GM23338 (cell line): ENCODE measurements at regions not wholly inside any gene's neighbourhood (a gene's known extent, or its start where the extent isn't known, plus 50 kb on each side); places are given as distances from the start of the nearest gene placed in this dataset.

ENCODE experiments used
- ATAC-seq: fragments of 200-7000 bp; cut with Tn5 transposase; 3 replicates; pipeline ENCODE4 v1.9.1; 2020
- DNase-seq: peaks from one replicate; pipeline ENCODE4 v3.0.0-alpha.2; 2015; ENCODE audit warnings: low spot score
- H2AFZ ChIP-seq: fragments of 200-600 bp; sonication (generic); 2 replicates; pipeline ENCODE4 v1.8.0; 2016; ENCODE audit warnings: antibody characterized with exemption, mild to moderate bottlenecking, moderate library complexity
- H3F3A ChIP-seq: fragments of 200-600 bp; sonication (generic); replicated peaks from 2 replicates; pipeline ENCODE4 v1.8.0; 2017; ENCODE audit warnings: antibody characterized with exemption, mixed run types, low read depth
- H3K27ac ChIP-seq: fragments of 200-600 bp; sonication (generic); 2 replicates; pipeline ENCODE4 v1.6.1; 2016; ENCODE audit warnings: low read depth
- H3K27me3 ChIP-seq: fragments of 200-600 bp; sonication (generic); 2 replicates; pipeline ENCODE4 v1.8.0; 2016; ENCODE audit warnings: mild to moderate bottlenecking, mixed run types, moderate library complexity; ENCODE audit not compliant: insufficient read depth
- H3K36me3 ChIP-seq: fragments of 200-600 bp; sonication (generic); 2 replicates; pipeline ENCODE4 v1.8.0; 2016; ENCODE audit warnings: mild to moderate bottlenecking; ENCODE audit not compliant: insufficient read depth
- H3K4me1 ChIP-seq: fragments of 200-600 bp; sonication (generic); 2 replicates; pipeline ENCODE4 v1.8.0; 2016; ENCODE audit warnings: mild to moderate bottlenecking, moderate library complexity; ENCODE audit not compliant: insufficient read depth
- H3K4me2 ChIP-seq: fragments of 200-600 bp; sonication (generic); 2 replicates; pipeline ENCODE4 v1.7.1; 2017; ENCODE audit warnings: mixed run types
- H3K4me3 ChIP-seq: fragments of 200-600 bp; sonication (generic); 2 replicates; pipeline ENCODE4 v1.6.1; 2016; ENCODE audit warnings: mixed run types
- H3K79me2 ChIP-seq: fragments of 200-600 bp; sonication (generic); replicated peaks from 2 replicates; pipeline ENCODE4 v1.8.0; 2017; ENCODE audit warnings: mild to moderate bottlenecking; ENCODE audit not compliant: insufficient read depth
- H3K9me2 ChIP-seq: fragments of 200-600 bp; sonication (generic); 2 replicates; pipeline ENCODE4 v1.8.0; 2017; ENCODE audit not compliant: insufficient read depth
- H4K20me1 ChIP-seq: fragments of 200-600 bp; sonication (generic); replicated peaks from 2 replicates; pipeline ENCODE4 v1.8.0; 2017; ENCODE audit warnings: mild to moderate bottlenecking; ENCODE audit not compliant: insufficient read depth
- H3K27ac Mint-ChIP-seq: 2 replicates; pipeline ENCODE4 v1.8.0; 2020; ENCODE audit warnings: inconsistent platforms, mild to moderate bottlenecking, moderate library complexity, mixed read lengths
- H3K27me3 Mint-ChIP-seq: 3 replicates; pipeline ENCODE4 v1.8.0; 2022; ENCODE audit warnings: low read depth, mild to moderate bottlenecking, moderate library complexity, mixed read lengths, inconsistent platforms; ENCODE audit not compliant: insufficient read depth, poor library complexity
- H3K36me3 Mint-ChIP-seq: 3 replicates; pipeline ENCODE4 v1.8.0; 2021; ENCODE audit warnings: low read depth, mild to moderate bottlenecking, inconsistent platforms, moderate library complexity, mixed read lengths
- H3K4me1 Mint-ChIP-seq: 3 replicates; pipeline ENCODE4 v1.8.0; 2020; ENCODE audit warnings: mild to moderate bottlenecking, inconsistent platforms, mixed read lengths
- H3K4me3 Mint-ChIP-seq: 3 replicates; pipeline ENCODE4 v1.8.0; 2021; ENCODE audit warnings: moderate library complexity, mild to moderate bottlenecking, inconsistent platforms, mixed read lengths
- H3K9me3 Mint-ChIP-seq: 3 replicates; pipeline ENCODE4 v1.8.0; 2020; ENCODE audit warnings: moderate library complexity, mild to moderate bottlenecking, inconsistent platforms, mixed read lengths
- CTCF ChIP-seq, 2 experiments: fragments of 200-600 bp in 1 of 2; sonication (generic) in 1 of 2; conservative IDR thresholded peaks; 2 replicates each; pipeline versions ENCODE4 v1.5.1 to v1.6.1; 2016 to 2017; ENCODE audit warnings: antibody characterized with exemption in 2 of 2, low read depth in 2 of 2, mild to moderate bottlenecking in 2 of 2, moderate library complexity in 1 of 2
- EZH2 ChIP-seq: fragments of 200-600 bp; sonication (generic); IDR thresholded peaks from one replicate; pipeline ENCODE4 v1.8.0; 2017; ENCODE audit warnings: antibody characterized with exemption, mild to moderate bottlenecking, low read depth; ENCODE audit not compliant: unreplicated experiment
- JUNB ChIP-seq: IDR thresholded peaks from one replicate; pipeline ENCODE4 v1.6.1; 2016; ENCODE audit warnings: antibody characterized with exemption; ENCODE audit not compliant: unreplicated experiment
- NANOG ChIP-seq: IDR thresholded peaks from 2 replicates; pipeline ENCODE4 v1.6.1; 2016; ENCODE audit warnings: antibody characterized with exemption, borderline replicate concordance
- ZNF114 ChIP-seq: fragments of 250-450 bp; sonication (Bioruptor Pico); IDR thresholded peaks from 2 replicates; pipeline ENCODE4 v1.5.0; 2020; ENCODE audit warnings: mild to moderate bottlenecking, moderate library complexity
- TF ChIP-seq, protein P1 (sequence below): IDR thresholded peaks from 2 replicates; pipeline ENCODE4 v1.6.1; 2016; ENCODE audit warnings: antibody characterized with exemption
- TF ChIP-seq, protein P2 (sequence below): IDR thresholded peaks from one replicate; pipeline ENCODE4 v1.6.1; 2018; ENCODE audit warnings: antibody characterized with exemption; ENCODE audit not compliant: unreplicated experiment

DNA sequence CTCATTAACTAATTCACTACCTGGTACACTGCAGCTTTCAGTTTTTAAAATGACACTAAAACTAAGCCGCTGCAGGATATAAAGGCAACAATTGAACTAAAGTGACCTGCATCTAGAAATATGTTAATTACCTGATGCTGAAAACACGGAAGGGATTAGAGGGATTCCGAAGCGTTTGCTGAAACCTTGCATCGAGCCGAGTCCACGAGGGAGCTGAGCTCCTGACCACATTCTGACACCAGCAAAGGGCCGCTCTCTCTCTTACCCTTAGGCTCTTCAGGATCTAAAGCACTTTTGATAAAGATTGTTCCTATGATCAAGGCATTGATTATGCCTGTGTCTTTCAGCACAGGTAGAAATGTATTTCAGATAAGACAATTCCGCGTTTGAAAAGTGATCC is 59.5 kb upstream of the CDKN3 start (continued):
- TF ChIP-seq, protein P1, sequence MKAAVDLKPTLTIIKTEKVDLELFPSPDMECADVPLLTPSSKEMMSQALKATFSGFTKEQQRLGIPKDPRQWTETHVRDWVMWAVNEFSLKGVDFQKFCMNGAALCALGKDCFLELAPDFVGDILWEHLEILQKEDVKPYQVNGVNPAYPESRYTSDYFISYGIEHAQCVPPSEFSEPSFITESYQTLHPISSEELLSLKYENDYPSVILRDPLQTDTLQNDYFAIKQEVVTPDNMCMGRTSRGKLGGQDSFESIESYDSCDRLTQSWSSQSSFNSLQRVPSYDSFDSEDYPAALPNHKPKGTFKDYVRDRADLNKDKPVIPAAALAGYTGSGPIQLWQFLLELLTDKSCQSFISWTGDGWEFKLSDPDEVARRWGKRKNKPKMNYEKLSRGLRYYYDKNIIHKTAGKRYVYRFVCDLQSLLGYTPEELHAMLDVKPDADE, result no peak
- TF ChIP-seq JUNB, result no peak
- TF ChIP-seq NANOG, result no peak
- no peak for TF ChIP-seq EZH2

DNA sequence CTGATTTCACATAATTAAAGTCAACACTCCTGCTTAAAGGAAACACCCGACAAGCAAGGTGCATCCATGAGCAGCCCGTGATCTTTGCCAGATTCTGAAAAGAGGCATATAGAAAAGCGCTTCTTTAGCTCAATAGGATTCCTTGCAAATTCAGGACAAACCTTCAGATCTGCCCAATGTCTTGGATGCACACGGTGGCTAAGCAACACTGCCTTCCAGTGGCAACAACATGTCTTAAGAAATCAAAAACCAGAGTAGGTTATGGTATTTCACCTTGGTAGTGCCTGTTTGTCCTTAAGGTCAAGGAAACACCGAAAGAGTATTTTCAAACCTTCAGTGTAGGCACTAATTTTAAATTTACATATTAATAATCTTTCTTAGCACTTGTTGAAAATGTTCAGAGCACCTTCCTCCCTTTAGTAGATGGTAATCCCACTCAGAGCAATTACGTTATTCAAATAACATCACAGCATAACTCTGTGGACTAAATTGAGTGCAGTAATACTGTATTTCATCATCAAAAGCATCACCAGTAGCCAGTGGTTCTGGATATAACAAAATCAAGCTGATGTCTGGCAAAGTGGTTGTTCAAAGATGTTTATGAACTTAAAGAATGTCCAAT is 58.0 kb upstream of the CDKN3 start:
- Histone ChIP-seq H3K27me3 (no peaks in the 10 kb centered on the region), H4K20me1 (no peaks in the 10 kb centered on the region), H3K4me1 (peaks cover 7% of the 10 kb centered on the region; the same call in 1 of the 2 replicates), H2AFZ (no peak overlapping the region), H3K4me2 (0 out of 2 replicates have a peak overlapping the region, but pooled peaks have one; percentile 65), H3K27ac (no peak overlapping the region), H3K9me2 (0 out of 2 replicates have a peak, but pooled peaks cover 2% of the 10 kb centered on the region), H3K79me2 (no peaks in the 10 kb centered on the region), H3K4me3 (no peak overlapping the region), H3F3A (no peaks in the 10 kb centered on the region), H3K36me3 (no peaks in the 10 kb centered on the region)
- Mint-ChIP-seq H3K36me3 (no peaks in the 10 kb centered on the region), H3K27ac (no peak overlapping the region), H3K4me3 (no peak overlapping the region), H3K9me3 (no peaks in the 10 kb centered on the region; the same call in 2 of the 3 replicates), H3K4me1 (peaks cover 24% of the 10 kb centered on the region), H3K27me3 (no peaks in the 10 kb centered on the region)
- ATAC-seq (peak; percentile 77), DNase-seq (peak; percentile 61)
- peak; percentile 65 to 82 for TF ChIP-seq CTCF (conservative IDR thresholded peaks at IDR 0.05; ENCODE audit: low read depth in 2 of 2)
- TF ChIP-seq ZNF114 (CRISPR knock-in tag), result no peak

DNA sequence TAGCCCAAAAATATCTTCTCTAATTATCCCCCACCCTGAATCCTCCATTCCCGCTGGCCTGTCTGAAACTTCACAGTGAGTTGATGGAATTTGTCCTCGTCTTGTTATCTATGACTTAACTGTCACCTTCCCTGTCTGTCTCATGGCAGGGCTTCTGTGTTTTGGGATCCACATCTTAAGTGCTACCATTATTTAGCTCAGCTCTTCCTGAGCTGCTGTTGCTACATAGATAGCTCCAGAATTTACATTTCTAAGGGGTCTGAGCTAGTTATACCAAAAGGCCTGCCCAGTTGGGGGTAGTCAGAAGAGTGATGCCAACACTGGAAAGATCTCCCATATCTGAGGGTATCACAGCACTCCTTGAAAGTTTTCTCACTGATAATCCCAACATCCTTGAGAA is 57.0 kb upstream of the CDKN3 start:
- Histone ChIP-seq H3K4me3 (no peak overlapping the region), H3K4me2 (peak overlapping the region; percentile 65), H3F3A (no peaks in the 10 kb centered on the region), H3K27me3 (no peaks in the 10 kb centered on the region), H2AFZ (no peak overlapping the region), H3K9me2 (0 out of 2 replicates have a peak, but pooled peaks cover 2% of the 10 kb centered on the region), H3K4me1 (peaks cover 7% of the 10 kb centered on the region; the same call in 1 of the 2 replicates), H3K27ac (no peak overlapping the region), H3K36me3 (no peaks in the 10 kb centered on the region), H3K79me2 (no peaks in the 10 kb centered on the region), H4K20me1 (no peaks in the 10 kb centered on the region)
- ATAC-seq (peak; percentile 29; the same call in 2 of the 3 replicates), DNase-seq (no peak)
- Mint-ChIP-seq H3K27ac (no peak overlapping the region), H3K9me3 (no peaks in the 10 kb centered on the region; the same call in 2 of the 3 replicates), H3K27me3 (peaks cover 2% of the 10 kb centered on the region), H3K36me3 (no peaks in the 10 kb centered on the region), H3K4me1 (peaks cover 26% of the 10 kb centered on the region), H3K4me3 (no peak overlapping the region)
- TF ChIP-seq, protein P2, sequence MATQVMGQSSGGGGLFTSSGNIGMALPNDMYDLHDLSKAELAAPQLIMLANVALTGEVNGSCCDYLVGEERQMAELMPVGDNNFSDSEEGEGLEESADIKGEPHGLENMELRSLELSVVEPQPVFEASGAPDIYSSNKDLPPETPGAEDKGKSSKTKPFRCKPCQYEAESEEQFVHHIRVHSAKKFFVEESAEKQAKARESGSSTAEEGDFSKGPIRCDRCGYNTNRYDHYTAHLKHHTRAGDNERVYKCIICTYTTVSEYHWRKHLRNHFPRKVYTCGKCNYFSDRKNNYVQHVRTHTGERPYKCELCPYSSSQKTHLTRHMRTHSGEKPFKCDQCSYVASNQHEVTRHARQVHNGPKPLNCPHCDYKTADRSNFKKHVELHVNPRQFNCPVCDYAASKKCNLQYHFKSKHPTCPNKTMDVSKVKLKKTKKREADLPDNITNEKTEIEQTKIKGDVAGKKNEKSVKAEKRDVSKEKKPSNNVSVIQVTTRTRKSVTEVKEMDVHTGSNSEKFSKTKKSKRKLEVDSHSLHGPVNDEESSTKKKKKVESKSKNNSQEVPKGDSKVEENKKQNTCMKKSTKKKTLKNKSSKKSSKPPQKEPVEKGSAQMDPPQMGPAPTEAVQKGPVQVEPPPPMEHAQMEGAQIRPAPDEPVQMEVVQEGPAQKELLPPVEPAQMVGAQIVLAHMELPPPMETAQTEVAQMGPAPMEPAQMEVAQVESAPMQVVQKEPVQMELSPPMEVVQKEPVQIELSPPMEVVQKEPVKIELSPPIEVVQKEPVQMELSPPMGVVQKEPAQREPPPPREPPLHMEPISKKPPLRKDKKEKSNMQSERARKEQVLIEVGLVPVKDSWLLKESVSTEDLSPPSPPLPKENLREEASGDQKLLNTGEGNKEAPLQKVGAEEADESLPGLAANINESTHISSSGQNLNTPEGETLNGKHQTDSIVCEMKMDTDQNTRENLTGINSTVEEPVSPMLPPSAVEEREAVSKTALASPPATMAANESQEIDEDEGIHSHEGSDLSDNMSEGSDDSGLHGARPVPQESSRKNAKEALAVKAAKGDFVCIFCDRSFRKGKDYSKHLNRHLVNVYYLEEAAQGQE, result no peak
- TF ChIP-seq JUNB (no peak), EZH2 (no peak)
